Endothelial cell of umbilical vein (primary cell): ENCODE measurements at regions not wholly inside any gene's neighbourhood (a gene's known extent, or its start where the extent isn't known, plus 50 kb on each side); places are given as distances from the start of the nearest gene placed in this dataset.

Experiments
- CTCF ChIP-seq, 2 donors: IDR thresholded peaks; 1 replicate in 1 of 2; 2 replicates in 1 of 2; pipeline ENCODE4 v1.5.1; 2011; ENCODE audit warnings: low read length in 2 of 2, mild to moderate bottlenecking in 2 of 2, moderate library complexity in 2 of 2, control low read depth in 1 of 2, inconsistent platforms in 1 of 2, low read depth in 1 of 2; ENCODE audit not compliant: insufficient read depth in 1 of 2; ENCODE audit errors: extremely low read depth in 1 of 2
- EZH2 ChIP-seq: IDR thresholded peaks from 2 replicates; pipeline ENCODE4 v1.6.1; 2012; ENCODE audit warnings: borderline replicate concordance, low read depth, mild to moderate bottlenecking, moderate library complexity, low read length, inconsistent platforms; ENCODE audit not compliant: severe bottlenecking
- FOS ChIP-seq: IDR thresholded peaks from 2 replicates; pipeline ENCODE4 v1.6.1; 2011; ENCODE audit warnings: mild to moderate bottlenecking, low read length, moderate library complexity, borderline replicate concordance; ENCODE audit not compliant: insufficient read depth
- MAX ChIP-seq: IDR thresholded peaks from 2 replicates; pipeline ENCODE4 v1.6.1; 2011; ENCODE audit not compliant: insufficient read depth, insufficient read length

GRCh38 chr7:52735656-52736055, 299.8 kb upstream of the POM121L12 start:
- no peak for TF ChIP-seq FOS
- TF ChIP-seq CTCF (IDR thresholded peaks at IDR 0.05; ENCODE audit: extremely low read depth in 1 of 2, insufficient read depth in 1 of 2, low read depth in 1 of 2, low read length in 2 of 2): no peak
- no peak for TF ChIP-seq MAX
- TF ChIP-seq EZH2: no peak
